Neural cell (in vitro differentiated cells): ENCODE measurements at regions not wholly inside any gene's neighbourhood (a gene's known extent, or its start where the extent isn't known, plus 50 kb on each side); places are given as distances from the start of the nearest gene placed in this dataset.

Source experiments
- H2AFZ ChIP-seq: fragments of 200-600, 300-800 bp; sonication (generic), shearing (Covaris generic); 2 replicates; pipeline ENCODE4 v1.6.0; 2014; ENCODE audit warnings: low read depth, mild to moderate bottlenecking, antibody characterized with exemption, low read length, moderate library complexity
- H3F3A ChIP-seq: fragments of 200-600 bp; shearing (Covaris generic); 2 replicates; pipeline ENCODE4 v1.6.1; 2016; ENCODE audit warnings: mild to moderate bottlenecking, moderate library complexity, mixed read lengths, antibody characterized with exemption, low read length; ENCODE audit not compliant: insufficient read depth, poor library complexity, severe bottlenecking
- H3K27ac ChIP-seq: fragments of 200-600, 300-800 bp; sonication (generic), shearing (Covaris generic); 2 replicates; pipeline ENCODE4 v1.5.1; 2014; ENCODE audit warnings: mild to moderate bottlenecking, low read length, moderate library complexity
- H3K27me3 ChIP-seq: fragments of 300-800, 200-600 bp; sonication (generic), shearing (Covaris generic); 2 replicates; pipeline ENCODE4 v1.6.0; 2014; ENCODE audit warnings: mild to moderate bottlenecking, low read depth, low read length, moderate library complexity; ENCODE audit not compliant: insufficient read depth
- H3K36me3 ChIP-seq: fragments of 300-800, 200-600 bp; sonication (generic), shearing (Covaris generic); 2 replicates; pipeline ENCODE4 v1.5.1; 2014; ENCODE audit warnings: mild to moderate bottlenecking, antibody characterized with exemption, low read length, moderate library complexity; ENCODE audit not compliant: insufficient read depth
- H3K4me2 ChIP-seq: fragments of 300-800, 200-600 bp; sonication (generic), shearing (Covaris generic); 2 replicates; pipeline ENCODE4 v1.6.0; 2014; ENCODE audit warnings: mild to moderate bottlenecking, low read length
- H3K4me3 ChIP-seq: fragments of 300-800, 200-600 bp; sonication (generic), shearing (Covaris generic); 2 replicates; pipeline ENCODE4 v1.5.1; 2014; ENCODE audit warnings: mild to moderate bottlenecking, low read length, moderate library complexity
- H3K79me2 ChIP-seq: fragments of 200-600 bp; shearing (Covaris generic); replicated peaks from 2 replicates; pipeline ENCODE4 v1.6.0; 2014; ENCODE audit warnings: mild to moderate bottlenecking, low read length, moderate library complexity; ENCODE audit not compliant: insufficient read depth
- H3K9ac ChIP-seq: fragments of 300-800, 200-600 bp; sonication (generic), shearing (Covaris generic); 2 replicates; pipeline ENCODE4 v1.6.1; 2016; ENCODE audit warnings: mild to moderate bottlenecking, low read length, mixed read lengths
- H3K9me2 ChIP-seq: fragments of 200-600 bp; shearing (Covaris generic); 2 replicates; pipeline ENCODE4 v1.6.1; 2016; ENCODE audit warnings: mild to moderate bottlenecking, low read length, mixed read lengths; ENCODE audit not compliant: insufficient read depth
- H3K9me3 ChIP-seq: fragments of 200-600, 300-800 bp; sonication (generic), shearing (Covaris generic); 2 replicates; pipeline ENCODE4 v1.6.1; 2016; ENCODE audit warnings: mild to moderate bottlenecking, mixed run types, low read length, moderate library complexity, mixed read lengths
- H4K20me1 ChIP-seq: fragments of 200-600 bp; shearing (Covaris generic); 2 replicates; pipeline ENCODE4 v1.6.1; 2016; ENCODE audit warnings: mild to moderate bottlenecking, mixed run types; ENCODE audit not compliant: insufficient read depth
- CTCF ChIP-seq: fragments of 450-650 bp; IDR thresholded peaks from 2 replicates; pipeline ENCODE4 v1.5.1; 2014; ENCODE audit warnings: antibody characterized with exemption, mild to moderate bottlenecking, moderate library complexity; ENCODE audit not compliant: poor library complexity, severe bottlenecking
- EP300 ChIP-seq: fragments of 450-650 bp; conservative IDR thresholded peaks from 2 replicates; pipeline ENCODE4 v1.6.1; 2014; ENCODE audit warnings: antibody characterized with exemption, mild to moderate bottlenecking, moderate library complexity; ENCODE audit not compliant: poor library complexity, severe bottlenecking
- EZH2 ChIP-seq: fragments of 200-600, 300-800 bp; shearing (Covaris generic), sonication (generic); IDR thresholded peaks from 2 replicates; pipeline ENCODE4 v1.6.1; 2014; ENCODE audit warnings: antibody characterized with exemption, low read length, borderline replicate concordance, mild to moderate bottlenecking; ENCODE audit not compliant: insufficient read depth, poor library complexity, severe bottlenecking
- MXI1 ChIP-seq: fragments of 450-650 bp; conservative IDR thresholded peaks from 2 replicates; pipeline ENCODE4 v1.6.1; 2014; ENCODE audit warnings: antibody characterized with exemption, mild to moderate bottlenecking; ENCODE audit not compliant: poor library complexity, severe bottlenecking
- POLR2AphosphoS5 ChIP-seq: IDR thresholded peaks from 2 replicates; pipeline ENCODE4 v1.6.1; 2012
- RAD21 ChIP-seq: fragments of 450-650 bp; conservative IDR thresholded peaks from 2 replicates; pipeline ENCODE4 v1.6.1; 2014; ENCODE audit warnings: antibody characterized with exemption, mild to moderate bottlenecking, moderate library complexity
- REST ChIP-seq: IDR thresholded peaks from 2 replicates; pipeline ENCODE4 v1.6.1; 2012; ENCODE audit warnings: borderline replicate concordance
- SMC3 ChIP-seq: fragments of 450-650 bp; conservative IDR thresholded peaks from 2 replicates; pipeline ENCODE4 v1.6.1; 2014; ENCODE audit warnings: antibody characterized with exemption, mild to moderate bottlenecking, moderate library complexity; ENCODE audit not compliant: poor library complexity
- TAF1 ChIP-seq: IDR thresholded peaks from 2 replicates; pipeline ENCODE4 v1.6.1; 2012; ENCODE audit warnings: low read depth

GRCh38 chr22:46079861-46080821, 70.2 kb upstream of the PPARA start:
- Histone ChIP-seq H3K79me2 (no peaks in the 10 kb centered on the region), H3F3A (no peaks in the 10 kb centered on the region), H3K9me2 (no peaks in the 10 kb centered on the region), H3K9me3 (no peaks in the 10 kb centered on the region), H3K4me3 (no peak overlapping the region), H4K20me1 (no peaks in the 10 kb centered on the region), H3K9ac (no peak overlapping the region), H2AFZ (no peak overlapping the region), H3K36me3 (no peaks in the 10 kb centered on the region), H3K4me2 (no peak overlapping the region), H3K27me3 (peaks cover 58% of the 10 kb centered on the region), H3K27ac (no peak overlapping the region)
- TF ChIP-seq RAD21 (no peak), SMC3 (no peak), EZH2 (no peak), POLR2AphosphoS5 (no peak), CTCF (no peak), TAF1 (no peak), EP300 (no peak), MXI1 (no peak), REST (no peak)

GRCh38 chr22:46081036-46081830, 69.1 kb upstream of the PPARA start:
- Histone ChIP-seq H3K4me2 (no peak overlapping the region), H3K36me3 (no peaks in the 10 kb centered on the region), H3K79me2 (no peaks in the 10 kb centered on the region), H2AFZ (no peak overlapping the region), H4K20me1 (no peaks in the 10 kb centered on the region), H3K27me3 (peaks cover 47% of the 10 kb centered on the region), H3K9me2 (no peaks in the 10 kb centered on the region), H3F3A (no peaks in the 10 kb centered on the region), H3K27ac (no peak overlapping the region), H3K9ac (no peak overlapping the region), H3K4me3 (no peak overlapping the region), H3K9me3 (no peaks in the 10 kb centered on the region)
- TF ChIP-seq EP300 (no peak), TAF1 (no peak), CTCF (no peak), SMC3 (no peak), REST (no peak), RAD21 (no peak), EZH2 (no peak), MXI1 (no peak), POLR2AphosphoS5 (no peak)
